GM13977 (cell line): ENCODE measurements at regions not wholly inside any gene's neighbourhood (a gene's known extent, or its start where the extent isn't known, plus 50 kb on each side); places are given as distances from the start of the nearest gene placed in this dataset.

ENCODE experiments used
- DNase-seq: peaks from one replicate; pipeline ENCODE4 v3.0.0; 2012; ENCODE audit warnings: low spot score
- in situ Hi-C: fragments of 300-500 bp; cut with MboI; formaldehyde crosslinking; loops from one replicate; pipeline ENCODE4 v1.12.0; 2022; ENCODE audit warnings: low sequenced_read_pairs, low pct_unique_long_range_greater_than_20kb, mixed read lengths, inconsistent platforms; ENCODE audit not compliant: unreplicated experiment
- TF ChIP-seq, protein P1 (sequence below): IDR thresholded peaks from 2 replicates; pipeline ENCODE4 v1.5.1; 2012; ENCODE audit warnings: mild to moderate bottlenecking, control low read depth; ENCODE audit not compliant: insufficient read depth; ENCODE audit errors: extremely low read depth, missing control alignments

DNA sequence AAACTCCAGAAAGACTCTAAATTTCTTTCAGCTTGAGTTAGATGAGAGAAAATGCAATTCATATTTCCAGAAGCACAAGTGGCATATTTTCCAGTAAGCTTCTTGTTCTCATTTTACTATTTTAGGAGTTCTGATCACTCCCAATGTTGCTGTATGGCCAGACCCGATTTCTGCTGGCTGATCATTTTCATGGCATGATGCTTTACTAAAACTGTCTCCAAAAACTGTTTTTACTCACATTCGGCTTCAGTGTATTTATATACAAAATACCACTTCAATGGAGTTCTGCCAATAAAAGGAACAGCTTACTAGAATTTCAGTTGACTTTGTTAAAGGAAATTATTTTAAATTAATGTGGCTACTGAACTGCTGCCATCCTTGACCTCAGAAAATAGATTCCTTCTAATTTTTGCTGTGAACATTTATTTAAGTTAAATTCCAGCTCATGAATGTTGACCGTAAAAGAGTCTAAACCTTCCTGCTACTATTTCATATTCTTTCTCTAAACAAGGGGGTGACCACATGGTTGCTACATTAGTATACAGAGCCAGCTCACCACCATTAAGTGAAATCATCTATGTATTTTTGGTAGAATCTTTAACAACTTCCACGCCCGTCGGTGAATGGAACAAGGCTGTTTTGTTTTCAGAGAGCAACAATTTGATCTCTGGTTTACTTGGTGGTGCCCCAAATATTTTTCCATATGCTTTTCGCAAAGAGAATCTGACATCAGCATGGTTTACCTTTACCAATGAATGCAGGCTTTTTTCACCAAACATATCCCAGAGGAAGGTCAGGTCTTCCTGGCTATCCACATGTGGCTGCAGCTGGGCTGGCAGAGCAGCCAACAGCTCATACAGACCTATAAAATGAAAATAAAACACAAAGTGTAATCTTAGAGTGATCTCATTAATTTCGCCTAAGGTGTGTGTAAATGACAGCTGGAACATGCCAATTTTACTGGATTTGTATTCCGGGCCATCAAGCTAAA is 101.2 kb downstream of the MPP7 start:
- TF ChIP-seq, protein P1, sequence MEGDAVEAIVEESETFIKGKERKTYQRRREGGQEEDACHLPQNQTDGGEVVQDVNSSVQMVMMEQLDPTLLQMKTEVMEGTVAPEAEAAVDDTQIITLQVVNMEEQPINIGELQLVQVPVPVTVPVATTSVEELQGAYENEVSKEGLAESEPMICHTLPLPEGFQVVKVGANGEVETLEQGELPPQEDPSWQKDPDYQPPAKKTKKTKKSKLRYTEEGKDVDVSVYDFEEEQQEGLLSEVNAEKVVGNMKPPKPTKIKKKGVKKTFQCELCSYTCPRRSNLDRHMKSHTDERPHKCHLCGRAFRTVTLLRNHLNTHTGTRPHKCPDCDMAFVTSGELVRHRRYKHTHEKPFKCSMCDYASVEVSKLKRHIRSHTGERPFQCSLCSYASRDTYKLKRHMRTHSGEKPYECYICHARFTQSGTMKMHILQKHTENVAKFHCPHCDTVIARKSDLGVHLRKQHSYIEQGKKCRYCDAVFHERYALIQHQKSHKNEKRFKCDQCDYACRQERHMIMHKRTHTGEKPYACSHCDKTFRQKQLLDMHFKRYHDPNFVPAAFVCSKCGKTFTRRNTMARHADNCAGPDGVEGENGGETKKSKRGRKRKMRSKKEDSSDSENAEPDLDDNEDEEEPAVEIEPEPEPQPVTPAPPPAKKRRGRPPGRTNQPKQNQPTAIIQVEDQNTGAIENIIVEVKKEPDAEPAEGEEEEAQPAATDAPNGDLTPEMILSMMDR: no peak
- in situ Hi-C loops: no loop called here
- no peak for DNase-seq

DNA sequence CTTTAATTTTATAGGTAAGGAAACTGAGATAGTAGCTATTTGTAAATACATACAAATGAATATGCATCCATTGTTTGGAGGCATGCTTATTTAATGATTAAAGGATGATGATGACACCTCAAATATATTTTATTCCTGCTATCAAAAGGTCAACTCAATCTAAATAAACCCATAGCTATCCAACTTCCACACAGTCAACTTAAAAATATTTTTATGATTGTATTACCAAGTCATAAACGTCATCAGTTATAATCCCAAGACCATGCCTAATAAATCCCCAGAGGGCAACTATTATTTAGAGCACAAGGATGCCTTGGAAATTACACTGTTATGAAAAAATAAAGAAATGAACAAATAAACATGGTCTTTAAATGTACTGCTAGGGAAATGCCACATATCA is 102.1 kb downstream of the MPP7 start:
- TF ChIP-seq, protein P1: no peak
- no peak for DNase-seq
- in situ Hi-C loops: no loop called here

DNA sequence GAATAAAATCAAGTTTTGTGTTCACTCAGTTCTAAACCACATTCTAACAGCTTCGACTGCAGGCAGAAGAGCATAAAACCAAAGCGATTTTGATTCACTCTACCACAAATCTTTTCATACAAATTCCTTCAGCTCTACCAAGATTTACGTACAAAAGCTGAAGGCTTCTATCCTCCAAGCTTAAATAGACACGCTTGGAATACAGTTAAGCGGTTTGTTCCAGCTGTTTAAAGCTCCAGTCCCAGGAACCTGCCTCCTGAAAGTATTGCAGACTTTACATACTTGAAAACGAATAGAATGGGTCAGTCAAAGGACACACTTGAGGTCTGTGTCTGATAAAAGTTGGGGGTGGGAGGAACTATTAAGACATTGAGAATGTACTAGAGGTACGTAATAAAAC is 102.9 kb downstream of the MPP7 start:
- no peak for DNase-seq
- in situ Hi-C loops: no loop called here
- TF ChIP-seq, protein P1: no peak

DNA sequence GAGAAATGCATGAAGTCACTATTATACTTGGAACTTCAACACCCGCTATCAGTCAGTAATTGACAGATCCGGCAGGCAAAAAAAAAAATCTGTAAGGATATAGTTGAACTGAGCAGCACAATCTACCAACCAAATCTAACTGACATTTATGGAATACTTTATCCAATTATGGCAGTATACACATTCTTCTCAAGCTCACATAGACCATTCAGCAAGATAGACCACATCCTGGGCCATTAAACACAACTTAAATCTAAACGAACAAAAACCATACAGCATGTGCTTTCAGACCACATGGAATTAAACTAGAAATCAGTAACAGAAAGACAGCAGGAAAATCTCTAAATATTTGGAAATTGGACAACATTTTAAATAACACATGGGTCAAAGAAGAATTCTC is 112.7 kb downstream of the MPP7 start:
- in situ Hi-C loops: no loop called here
- TF ChIP-seq, protein P1: no peak
- DNase-seq: no peak

DNA sequence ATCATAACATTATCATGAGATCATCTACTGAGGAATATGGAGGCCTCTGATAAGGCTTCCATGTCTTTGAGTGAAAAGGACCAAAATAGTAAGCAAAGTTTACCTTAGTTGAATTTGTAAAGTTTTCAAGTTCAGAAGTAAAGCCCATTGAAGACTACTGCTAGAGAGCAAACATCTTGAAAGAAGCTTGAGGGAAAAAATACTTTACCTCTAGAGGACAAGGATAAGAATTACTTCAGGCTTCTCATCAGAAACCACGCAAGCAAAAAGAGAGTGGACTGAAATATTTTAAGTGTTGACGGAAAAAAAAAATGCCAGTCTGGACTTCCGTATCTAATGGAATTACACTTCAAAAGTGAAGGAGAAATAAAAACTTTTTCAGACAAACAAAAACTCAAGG is 114.3 kb downstream of the MPP7 start:
- in situ Hi-C loops: no loop called here
- TF ChIP-seq, protein P1: no peak
- no peak for DNase-seq

DNA sequence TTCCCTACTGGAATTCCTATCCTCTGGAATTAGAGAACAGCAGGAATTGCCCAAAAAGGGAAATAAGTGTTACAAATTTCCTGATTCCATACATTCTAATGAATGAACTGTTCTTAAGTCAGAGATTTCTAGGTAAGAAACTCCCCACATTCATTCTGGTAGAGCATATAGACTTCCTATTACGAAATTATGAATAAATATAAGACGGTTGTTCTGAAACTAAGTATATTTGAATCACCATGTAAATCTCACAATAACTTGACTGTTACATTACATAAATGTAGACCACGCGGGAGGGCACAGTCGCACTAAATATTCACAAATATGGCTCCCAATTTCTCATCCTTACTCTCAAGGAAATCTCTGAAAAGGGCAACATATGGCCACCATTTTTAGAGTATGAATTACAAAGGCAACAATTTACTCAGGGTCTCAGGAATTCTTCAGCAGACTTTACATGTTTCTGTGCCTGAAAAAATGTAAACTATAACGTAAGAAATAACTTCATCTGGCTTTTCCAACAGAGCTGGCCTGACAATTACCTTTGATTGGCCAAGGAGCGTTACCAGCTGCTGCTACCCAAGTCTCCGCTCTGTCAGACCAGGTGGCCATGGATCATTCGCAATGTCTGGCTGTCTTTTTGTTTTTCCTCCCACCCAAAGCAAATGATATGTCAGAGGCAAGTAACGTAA is 115.8 kb downstream of the MPP7 start:
- TF ChIP-seq, protein P1: no peak
- DNase-seq: no peak
- in situ Hi-C loops: no loop called here
